Dermis microvascular lymphatic vessel endothelial cell (primary cell): ENCODE measurements at regions not wholly inside any gene's neighbourhood (a gene's known extent, or its start where the extent isn't known, plus 50 kb on each side); places are given as distances from the start of the nearest gene placed in this dataset.
"Not testable (repeated sequence)": the region's sequence is repeated elsewhere in the genome, so short reads cannot be mapped to it uniquely, and the experiment has no call there.

Source experiments
- DNase-seq, 2 donors: peaks; one replicate each; pipeline versions ENCODE4 v3.0.0 to v3.0.0-alpha.2; 2010; ENCODE audit warnings: low read depth in 2 of 2

DNA sequence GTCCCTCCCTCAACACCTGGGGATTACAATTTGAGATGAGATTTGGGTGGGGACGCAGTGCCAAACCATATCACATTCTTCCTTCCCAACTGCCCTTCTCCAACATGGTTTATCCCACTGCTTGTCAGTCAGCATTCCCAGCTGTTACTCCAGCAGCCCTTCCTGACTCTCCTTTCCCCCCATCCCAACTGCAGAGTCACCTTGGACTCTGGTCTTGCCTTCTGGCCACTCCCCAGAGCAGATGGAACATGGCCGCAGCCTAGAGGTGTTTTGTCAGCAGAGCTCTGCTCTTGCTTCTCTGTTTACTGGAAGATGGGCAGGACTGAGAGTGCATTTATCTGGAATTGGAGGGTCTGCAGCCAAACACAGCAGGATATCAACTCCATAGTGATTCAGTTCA, 51.2 kb upstream of the MEX3C start:
- no peak for DNase-seq

DNA sequence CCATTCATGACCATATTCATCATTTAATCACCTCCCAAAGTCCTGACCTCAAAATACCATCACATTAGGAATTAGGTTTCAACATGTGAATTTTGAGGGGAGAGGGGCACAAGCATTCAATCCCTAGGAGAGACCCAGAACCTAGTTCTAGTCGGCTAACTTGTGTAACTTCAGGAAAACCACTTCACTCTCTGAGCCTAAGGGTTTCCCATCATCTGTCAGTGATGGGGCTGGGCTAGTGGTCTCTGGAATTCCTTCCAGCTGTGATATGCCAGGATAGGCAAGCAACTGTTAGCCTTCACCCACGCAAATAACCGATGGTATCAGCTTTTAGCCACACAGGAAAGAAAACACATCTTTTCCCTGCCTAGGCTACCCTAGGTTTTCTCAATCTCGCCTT, 52.5 kb upstream of the MEX3C start:
- DNase-seq, result no peak

DNA sequence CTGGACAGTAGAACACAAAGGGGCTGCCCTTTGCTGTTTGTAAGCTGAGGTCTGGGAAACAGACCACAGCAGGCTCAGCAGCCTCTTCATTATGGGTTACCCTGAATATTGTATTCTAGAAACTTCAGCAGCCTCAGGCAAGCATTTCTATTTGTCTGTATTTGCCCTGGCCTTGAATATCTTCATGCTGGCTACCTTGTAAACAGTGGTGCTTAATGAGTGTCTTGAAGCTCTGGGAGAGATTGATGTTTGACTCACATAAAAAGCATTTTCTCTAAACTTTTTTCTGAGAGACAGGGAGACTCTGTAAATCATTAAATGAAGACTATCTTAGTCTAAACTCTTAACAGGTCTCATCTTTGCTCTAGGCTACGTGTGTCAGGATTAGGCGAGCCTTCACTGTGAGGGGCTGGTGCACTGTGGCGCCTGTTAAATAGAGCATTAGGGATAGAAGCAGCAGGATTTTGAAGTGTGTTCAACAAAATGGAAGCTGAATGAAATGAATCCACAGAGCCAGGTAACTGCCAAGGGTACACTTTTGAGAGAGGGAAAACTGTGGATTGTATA, 53.1 kb upstream of the MEX3C start:
- no peak for DNase-seq

DNA sequence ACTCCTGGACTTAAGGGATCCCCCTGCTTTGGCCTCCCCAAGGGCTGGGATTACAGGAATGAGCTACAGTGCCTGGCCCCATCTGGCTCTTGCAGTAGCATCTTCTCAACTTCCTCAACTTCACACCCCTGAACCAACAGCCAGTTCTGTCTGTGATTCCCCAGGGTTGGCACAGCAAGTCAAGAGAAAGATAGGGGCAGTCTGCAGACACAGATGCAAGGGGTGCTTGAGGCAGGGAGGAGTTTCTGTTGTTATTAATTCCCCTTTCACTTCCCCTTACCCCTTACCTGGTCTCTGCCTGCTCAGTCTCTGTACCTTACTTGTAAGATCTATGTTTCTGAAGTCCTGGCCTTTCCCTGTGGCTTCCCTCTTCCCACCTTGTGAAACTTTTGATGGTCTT, 54.1 kb upstream of the MEX3C start:
- DNase-seq, result no peak

DNA sequence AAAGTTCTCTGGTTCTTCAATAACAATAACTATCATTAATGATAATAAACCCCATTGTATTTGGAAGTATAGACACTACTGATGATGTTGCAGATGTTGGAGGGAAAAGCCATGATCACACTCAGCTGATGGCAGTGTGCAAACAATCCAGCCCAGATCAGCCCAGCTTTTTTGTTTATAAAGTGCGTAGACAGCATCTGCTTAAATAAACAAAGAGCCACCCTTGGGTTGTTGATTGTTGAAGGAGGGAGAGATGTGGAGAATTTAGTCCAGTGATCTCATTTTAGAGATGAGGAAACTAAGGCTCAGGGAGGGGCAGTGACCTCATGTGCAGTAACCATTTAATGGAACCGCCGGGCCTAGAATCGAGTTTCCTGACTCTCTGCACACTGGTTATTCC, 56.0 kb upstream of the MEX3C start:
- no peak for DNase-seq

DNA sequence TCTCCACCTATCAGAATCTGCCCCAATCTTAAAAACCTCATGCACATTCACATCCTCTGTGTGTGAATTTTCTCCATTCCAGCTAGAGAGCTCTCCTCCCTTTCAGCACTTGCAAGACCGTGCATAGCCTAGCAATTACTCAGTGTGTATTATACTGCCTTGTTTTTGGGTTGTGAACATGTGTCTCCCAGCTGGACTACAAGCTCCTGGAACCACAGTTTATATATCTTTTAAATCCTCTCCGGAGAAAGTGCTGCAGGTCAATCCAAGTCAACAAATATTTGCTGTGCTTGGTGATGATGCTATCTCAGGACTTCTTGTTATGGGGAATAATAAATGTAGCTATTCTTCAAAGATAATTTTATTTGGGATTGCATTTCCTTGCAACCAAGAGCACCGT, 58.2 kb upstream of the MEX3C start:
- DNase-seq, result no peak

DNA sequence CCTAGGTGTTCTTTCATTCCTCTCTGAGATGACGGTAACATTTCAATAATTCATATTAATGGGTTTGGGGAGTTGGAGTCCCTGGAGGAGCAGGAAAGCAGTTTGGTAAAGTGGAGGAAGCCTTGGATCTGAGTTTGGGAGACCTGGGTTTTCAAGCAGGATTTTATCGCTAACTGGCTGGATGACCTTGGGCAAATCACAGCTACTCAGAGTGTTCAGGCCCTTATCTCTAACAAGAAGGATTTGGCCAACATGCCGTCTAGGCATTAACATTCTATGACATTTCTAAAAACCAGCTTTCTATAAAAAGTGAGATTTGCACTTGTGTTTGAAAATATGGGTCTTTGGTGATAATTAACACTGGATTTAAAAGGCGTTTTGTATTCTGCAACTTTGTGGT, 59.7 kb upstream of the MEX3C start:
- DNase-seq, result no peak

DNA sequence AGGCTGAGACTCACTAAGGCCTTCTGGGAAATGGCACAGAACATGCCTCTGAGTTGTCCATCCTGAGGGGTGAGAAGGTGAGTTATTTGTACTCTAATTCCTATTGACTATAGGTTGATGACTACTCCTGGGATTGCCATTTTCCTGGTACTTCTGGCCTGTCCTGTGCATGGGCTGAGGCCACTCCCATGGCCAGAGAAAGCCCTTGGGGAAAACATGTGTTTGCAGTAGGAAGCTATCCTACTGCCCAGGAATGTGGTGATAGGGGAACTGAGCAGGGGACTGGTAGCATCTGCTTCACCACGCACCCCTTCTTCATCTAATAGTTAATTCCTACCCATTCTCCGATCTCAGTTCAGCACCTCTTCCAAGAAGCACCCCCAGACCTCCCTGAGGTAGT, 62.6 kb upstream of the MEX3C start:
- DNase-seq, result no peak

DNA sequence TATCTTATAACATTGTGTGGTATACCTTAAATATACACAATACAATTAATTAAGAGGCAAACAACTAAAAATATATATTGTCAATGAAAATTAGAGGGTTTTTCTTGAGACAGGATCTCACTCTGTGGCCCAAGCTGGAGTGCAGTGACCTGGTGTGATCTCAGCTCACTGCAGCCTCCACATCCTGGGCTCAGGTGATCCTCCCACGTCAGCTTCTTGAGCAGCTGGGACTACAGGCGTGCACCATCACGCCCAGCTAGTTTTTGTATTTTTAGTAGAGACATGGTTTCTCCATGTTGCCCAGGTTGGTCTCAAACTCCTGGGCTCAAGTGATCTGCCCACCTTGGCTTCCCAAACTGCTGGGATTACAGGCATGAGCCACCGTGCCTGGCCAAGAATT, 68.6 kb upstream of the MEX3C start:
- DNase-seq, result not testable (repeated sequence)

DNA sequence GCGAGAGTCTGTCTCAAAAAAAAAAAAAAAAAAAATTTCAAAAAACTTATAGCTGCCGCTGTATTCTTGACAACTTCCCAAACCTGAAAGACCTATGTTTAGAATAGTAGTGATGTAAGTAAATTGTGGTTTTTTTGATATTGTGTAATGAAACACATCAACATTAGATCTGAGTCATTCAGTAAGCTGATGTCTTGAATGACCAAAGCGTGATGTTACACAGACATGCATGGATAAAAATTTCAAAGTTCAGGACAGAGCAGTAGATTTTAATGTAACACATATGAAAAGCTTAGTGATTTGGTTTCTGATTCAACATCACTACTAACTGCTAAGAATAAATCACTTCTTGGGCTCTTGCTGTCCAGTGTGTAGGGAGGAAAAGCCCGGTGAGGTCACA, 69.3 kb upstream of the MEX3C start:
- DNase-seq, result no peak

DNA sequence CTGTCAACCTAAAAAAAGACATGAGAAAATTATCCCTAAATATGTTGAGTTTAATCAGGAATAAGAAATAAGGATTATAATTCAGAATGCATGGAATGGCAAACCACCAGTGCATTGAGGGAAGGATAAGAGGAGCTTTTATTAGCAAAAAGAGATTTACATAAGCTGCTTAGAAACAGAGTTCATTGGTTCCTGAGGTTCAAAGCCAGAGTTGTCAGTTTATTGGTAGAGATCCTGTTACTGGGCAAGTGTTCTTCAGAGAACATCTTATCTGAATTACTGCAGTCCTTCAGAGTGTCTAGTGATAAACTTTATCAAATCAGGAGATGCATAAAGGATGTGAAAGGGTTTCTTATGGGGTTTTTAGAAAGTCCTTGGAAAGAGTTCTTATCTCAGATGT, 76.0 kb upstream of the MEX3C start:
- no peak for DNase-seq

DNA sequence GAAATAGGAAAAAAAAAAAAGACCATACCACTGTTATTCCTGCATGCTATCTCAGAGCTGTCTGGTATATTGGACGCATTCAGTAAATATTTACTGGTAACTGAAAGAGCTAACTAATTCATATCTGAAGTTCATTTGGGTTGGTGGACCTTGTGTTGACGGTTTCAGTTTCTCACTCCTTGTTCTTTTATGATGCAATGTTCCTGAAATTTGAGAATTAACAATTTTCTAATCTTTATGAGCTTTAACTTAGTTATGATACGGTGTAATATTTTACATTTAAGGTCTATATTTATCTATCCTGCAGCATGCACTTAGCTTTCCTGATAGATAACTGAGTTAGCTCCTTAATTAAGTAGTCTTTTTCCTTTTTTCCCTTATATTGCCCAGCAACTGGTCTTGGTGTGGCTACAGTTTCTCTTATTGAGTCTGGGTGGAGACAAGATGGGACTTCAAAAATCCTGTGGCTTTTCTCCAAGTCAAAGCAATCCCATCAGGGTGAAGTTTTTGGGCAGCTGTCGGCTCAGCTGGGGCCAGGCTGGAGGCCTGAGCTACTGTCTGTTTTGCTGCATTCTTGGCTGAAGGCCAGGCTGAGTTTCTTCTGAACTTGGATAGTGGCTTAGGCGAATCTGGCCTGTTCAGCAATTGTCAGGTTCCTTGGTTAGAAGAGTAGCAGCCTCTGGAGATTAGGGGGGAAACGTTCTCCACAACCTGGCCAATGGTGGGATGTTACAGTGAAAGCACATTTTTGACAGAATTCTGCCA, 78.4 kb upstream of the MEX3C start:
- no peak for DNase-seq

DNA sequence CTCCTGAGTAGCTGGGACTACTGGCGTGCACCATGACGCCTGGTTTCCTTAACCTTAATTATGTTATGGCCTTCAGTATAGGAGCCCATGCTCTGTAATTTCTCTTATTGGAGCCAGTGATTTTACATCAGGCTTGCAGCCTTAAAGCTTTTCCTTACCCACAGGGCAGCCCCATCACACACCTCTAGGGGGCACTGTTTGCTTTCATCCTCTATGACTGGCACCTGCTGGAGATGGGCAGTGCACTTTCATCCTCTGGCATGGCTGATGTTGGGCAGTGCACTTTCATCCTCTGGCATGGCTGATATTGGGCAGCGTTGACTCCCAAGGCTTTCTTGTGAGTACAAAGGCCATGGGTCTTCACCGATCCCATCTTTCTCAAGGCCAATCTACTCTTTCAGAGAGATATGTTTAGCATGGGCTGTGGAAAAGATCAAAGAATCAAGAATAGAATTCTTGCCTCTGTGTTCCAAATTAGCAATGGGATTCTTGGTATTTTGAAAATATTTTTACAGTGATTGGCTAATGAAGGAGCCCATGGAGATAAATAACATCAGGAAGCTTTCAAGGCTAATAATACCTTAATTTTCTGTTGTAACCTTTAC, 80.7 kb upstream of the MEX3C start:
- DNase-seq, result peak; percentile 7 to 33

DNA sequence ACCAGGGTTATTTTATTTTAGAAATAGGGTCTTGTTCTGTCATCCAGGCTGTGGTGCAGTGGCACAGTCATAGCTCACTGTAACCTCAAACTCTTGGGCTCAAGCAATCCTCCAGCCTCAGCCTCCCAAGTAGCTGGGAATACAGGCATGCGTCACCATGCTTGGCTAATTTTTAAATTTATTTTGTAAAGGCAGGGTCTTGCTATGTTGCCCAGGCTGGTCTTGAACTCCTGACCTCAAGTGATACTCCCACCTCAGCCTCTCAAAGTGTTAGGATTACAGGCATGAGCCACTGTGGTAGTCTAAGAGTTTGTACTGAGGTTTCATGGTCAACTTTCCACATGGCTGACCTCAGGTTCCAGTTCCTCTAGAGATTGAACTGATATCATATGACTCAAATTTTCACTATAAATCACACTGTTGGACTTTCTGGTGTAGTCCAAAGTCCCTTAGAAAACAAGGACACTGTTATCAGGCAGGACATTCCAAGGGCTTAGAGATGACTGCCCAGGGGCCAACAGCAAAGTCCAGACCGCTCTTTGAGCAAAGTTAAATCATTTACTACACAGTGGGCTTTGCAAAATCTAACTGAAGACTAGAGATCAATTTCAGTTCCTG, 82.0 kb upstream of the MEX3C start:
- no peak for DNase-seq

DNA sequence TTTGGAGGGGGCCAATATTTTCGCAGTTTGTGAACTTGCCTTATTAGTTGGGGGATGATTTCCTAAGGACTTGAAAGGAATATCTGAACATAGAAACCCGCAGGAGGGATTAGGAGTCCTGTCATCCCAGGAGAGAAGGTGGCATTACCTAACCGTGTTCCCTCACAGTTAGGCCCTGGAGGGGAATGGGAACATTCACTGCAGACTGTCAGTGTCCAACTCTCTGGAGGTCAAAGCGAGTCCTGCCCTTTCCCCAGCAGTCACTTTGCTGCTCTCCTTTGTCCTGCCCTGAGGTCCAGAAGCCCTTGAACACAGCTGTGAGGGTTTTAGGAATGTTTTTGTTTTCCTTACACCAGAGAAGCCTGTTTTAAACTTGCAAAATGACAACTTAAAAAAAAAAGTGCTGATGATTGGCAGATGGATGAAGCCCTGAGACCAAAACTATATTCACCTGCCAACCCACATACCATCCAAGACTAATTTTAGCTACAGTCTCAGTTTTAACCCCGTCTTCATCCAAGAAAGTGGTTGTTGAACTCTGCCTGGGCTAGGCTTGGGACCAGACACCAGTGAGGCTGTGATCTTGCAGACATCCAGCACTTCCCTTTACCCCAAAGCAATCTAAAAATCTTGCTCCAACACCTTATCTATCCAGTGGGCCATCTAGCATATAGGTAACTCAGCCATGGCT, 90.5 kb upstream of the MEX3C start:
- no peak for DNase-seq

DNA sequence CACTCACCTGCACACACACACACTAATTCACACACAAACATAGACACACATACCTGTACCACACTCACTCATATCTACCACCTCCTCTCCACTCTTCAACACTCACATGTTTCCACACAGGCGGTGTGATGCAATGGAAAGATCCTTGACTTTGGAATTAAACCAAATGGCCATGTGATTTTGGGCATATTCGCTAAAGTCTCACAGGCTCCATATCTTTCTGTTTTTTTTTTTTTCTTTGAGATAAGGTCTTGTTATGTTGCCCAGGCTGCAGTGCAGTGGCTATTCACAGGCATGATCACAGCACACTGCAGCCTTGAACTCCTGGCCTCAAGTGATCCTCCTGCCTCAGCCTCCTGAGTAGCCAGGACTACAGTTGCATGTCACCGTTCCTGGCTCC, 91.1 kb upstream of the MEX3C start:
- DNase-seq, result no peak

DNA sequence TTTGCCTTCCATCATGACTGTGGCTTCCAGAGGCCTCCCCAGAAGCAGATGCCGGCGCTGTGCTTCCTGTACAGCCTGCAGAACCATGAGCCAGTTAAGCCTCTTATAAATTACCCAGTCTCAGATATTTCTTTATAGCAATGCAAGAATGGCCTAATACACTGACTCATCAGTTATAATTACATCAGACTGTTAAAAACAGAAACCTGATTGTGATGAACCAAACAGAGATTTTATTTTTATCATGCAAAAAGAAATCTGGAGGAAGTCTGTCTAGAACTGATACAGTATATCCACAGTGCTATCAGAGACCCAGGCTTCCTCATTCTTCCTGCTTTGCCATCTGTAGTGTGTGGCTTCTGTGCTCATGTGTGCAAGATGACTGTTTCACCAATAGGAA, 93.4 kb upstream of the MEX3C start:
- no peak for DNase-seq

DNA sequence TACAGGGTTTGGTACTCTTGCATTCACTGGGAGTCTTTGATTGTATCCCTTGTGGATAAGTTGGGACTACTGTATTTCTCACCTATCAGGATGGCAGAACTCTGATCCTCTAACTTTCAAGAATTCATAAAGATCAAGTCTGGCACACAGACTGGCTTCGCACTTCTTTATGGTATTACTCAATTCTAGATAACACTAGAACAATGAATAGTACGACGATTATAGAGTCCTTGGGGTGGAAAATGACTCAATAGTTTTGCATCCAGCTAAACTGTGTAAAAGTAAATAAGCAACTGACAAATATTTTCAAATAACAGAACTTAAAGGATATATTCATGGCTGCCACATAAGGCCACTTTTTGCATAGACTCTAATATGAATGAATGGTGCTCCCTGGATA, 103.4 kb upstream of the MEX3C start:
- no peak for DNase-seq

DNA sequence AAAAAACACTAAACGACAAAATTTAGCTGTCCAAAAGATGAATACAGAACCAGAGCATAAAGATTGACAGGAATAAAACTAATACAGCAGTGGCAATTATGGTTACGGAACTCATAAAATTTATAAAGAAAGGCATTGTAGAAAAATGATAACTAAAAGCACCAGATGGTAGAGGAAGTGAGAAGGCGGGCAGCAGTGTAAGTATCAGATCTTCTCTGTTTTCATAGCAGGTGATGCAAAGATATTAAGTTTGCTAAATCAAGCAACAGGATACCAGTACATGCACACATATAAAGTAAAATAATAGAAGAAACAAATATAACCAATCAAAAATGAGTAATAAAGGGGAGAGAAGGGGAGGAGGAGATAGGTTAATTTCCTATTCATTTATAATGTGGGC, 103.9 kb upstream of the MEX3C start:
- no peak for DNase-seq

DNA sequence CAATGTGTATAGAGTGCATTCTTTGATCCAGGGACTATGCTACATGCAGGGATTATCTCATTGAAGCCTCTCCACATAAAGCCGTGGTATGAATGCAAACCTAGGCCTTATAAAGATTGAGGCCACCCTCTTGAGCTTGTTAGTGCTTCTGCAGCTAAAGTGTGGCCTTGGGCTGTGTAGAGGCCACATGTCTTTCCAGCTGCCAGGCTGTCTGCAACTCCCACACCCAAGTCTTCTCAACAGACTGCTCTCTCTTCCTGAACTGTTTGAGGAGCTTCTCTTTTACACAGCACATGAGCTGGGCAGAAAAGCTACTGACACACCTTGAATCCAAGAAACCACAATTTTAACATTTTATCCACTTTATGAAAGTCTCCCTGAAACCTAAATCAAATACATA, 119.2 kb upstream of the MEX3C start:
- no peak for DNase-seq

DNA sequence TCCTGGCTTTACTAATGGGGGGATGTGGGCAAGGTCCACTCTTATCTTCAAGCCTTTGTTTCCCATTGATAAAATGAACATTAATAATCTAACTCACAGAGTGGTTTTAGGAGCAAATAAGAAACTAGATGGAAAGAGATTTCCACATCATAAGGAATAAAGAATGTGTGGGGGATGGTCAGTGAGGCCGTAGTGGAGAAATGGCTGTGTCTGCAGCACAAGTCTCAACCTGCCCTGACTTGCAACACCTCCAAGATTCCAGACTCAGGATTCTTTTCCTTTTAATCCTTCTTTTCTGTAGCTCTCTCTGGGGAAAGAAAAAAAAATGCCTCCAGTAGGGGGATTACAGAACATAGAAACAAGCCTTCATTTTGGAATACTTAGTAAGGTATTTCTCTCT, 124.2 kb upstream of the MEX3C start:
- DNase-seq, result no peak

DNA sequence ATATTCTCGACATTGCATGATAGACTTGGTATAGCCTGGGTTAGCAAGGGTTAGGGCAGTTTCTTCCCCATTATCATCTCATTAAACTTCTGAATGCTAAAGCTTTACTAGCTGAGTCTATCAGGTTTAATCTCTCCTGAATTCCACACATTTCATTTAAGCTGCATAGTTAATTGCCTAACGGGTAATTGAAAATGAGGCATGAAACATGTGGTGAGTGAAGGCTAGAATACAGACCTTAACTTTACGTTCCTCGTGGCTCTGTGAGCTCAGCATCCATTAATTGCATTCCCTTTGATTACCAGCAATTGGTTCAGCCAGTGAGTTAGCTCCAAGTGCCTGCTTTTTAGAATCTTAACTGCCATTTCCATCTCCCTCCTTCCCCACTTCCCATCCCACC, 126.5 kb upstream of the MEX3C start:
- DNase-seq, result no peak
